ENCODE measurements at regions not wholly inside any gene's neighbourhood (a gene's known extent, or its start where the extent isn't known, plus 50 kb on each side); places are given as distances from the start of the nearest gene placed in this dataset.

DNA sequence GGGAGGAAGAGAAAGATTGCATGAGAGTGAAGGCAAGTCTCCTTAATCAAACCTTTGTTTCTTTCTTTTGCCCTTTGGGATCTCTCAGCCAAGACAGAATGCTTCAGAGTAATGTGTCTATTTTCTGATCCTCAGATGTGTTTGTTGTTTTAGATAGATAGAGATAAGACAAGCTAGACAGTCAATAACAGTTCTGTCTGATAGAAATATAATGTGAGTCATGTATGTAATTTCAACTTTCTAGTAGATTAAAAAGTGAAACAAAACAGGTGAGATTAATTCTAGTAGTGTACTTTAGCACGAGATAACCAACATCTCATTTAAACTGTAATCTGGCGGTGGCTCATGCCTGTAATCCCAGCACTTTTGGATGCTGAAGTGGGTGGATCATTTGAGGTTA, 159.2 kb downstream of the GATA3 start:
- Histone ChIP-seq H2AFZ (ENCODE audit: control insufficient read depth, low read length) (no peak overlapping the region), H3K9me3 (ENCODE audit: control insufficient read depth, low read depth, low read length) (no peaks in the 10 kb centered on the region), H3K9me1 (ENCODE audit: control insufficient read depth, extremely low read depth, insufficient read depth, low read length) (no peaks in the 10 kb centered on the region), H4K20me1 (ENCODE audit: control insufficient read depth, extremely low read depth, insufficient read depth, low read length) (no peaks in the 10 kb centered on the region), H3K4me1 (ENCODE audit: control insufficient read depth, extremely low read depth, insufficient read depth, low read length) (no peaks in the 10 kb centered on the region), H3K4me3 (ENCODE audit: control insufficient read depth in 2 of 3, extremely low read depth in 1 of 3, insufficient read depth in 2 of 3, low read depth in 1 of 3, low read length in 3 of 3) (no peak overlapping the region), H3K27ac (ENCODE audit: control insufficient read depth, insufficient read depth, low read length) (no peak overlapping the region), H3K36me3 (ENCODE audit: control insufficient read depth in 2 of 2, extremely low read depth in 1 of 2, insufficient read depth in 2 of 2, low read length in 2 of 2) (no peaks in the 10 kb centered on the region), H3K4me2 (ENCODE audit: control insufficient read depth, extremely low read depth, insufficient read depth, low read depth, low read length) (no peak overlapping the region), H3K9ac (ENCODE audit: control insufficient read depth, extremely low read depth, insufficient read depth, low read length) (no peak overlapping the region), H3K79me2 (ENCODE audit: control insufficient read depth, insufficient read depth, low read length) (no peaks in the 10 kb centered on the region), H3K27me3 (ENCODE audit: control insufficient read depth, extremely low read depth, insufficient read depth, low read length) (no peaks in the 10 kb centered on the region)
- no peak for FAIRE-seq
- dilution Hi-C loops (cut with MboI; ENCODE audit: extremely low pct_ligation_motif_present, low sequenced_read_pairs): no loop called here
- TF ChIP-seq CTCF (optimal IDR thresholded peaks at IDR 0.05 in 1 of 3, IDR thresholded peaks at IDR 0.05 in 1 of 3, conservative IDR thresholded peaks at IDR 0.05 in 1 of 3; ENCODE audit: extremely low read depth in 1 of 3, insufficient read depth in 2 of 3, low read length in 3 of 3) (no peak), EZH2 (IDR thresholded peaks at IDR 0.05; ENCODE audit: low read length) (no peak)
- DNase-seq (ENCODE audit: low read depth, low spot score): no peak

GRCh38 chr10:8214587-8214986, 160.1 kb downstream of the GATA3 start:
- dilution Hi-C loops (cut with MboI; ENCODE audit: extremely low pct_ligation_motif_present, low sequenced_read_pairs): no loop called here
- no peak overlapping the region for H3K4me2 ChIP-seq (ENCODE audit: control insufficient read depth, extremely low read depth, insufficient read depth, low read depth, low read length)

More at GRCh38 chr10:8214587-8214986, 160.1 kb downstream of the GATA3 start:
- Histone ChIP-seq H3K27ac (ENCODE audit: control insufficient read depth, insufficient read depth, low read length) (no peak overlapping the region), H3K4me3 (ENCODE audit: control insufficient read depth in 2 of 3, extremely low read depth in 1 of 3, insufficient read depth in 2 of 3, low read depth in 1 of 3, low read length in 3 of 3) (no peak overlapping the region), H3K27me3 (ENCODE audit: control insufficient read depth, extremely low read depth, insufficient read depth, low read length) (no peaks in the 10 kb centered on the region), H3K4me1 (ENCODE audit: control insufficient read depth, extremely low read depth, insufficient read depth, low read length) (no peaks in the 10 kb centered on the region), H4K20me1 (ENCODE audit: control insufficient read depth, extremely low read depth, insufficient read depth, low read length) (no peaks in the 10 kb centered on the region), H2AFZ (ENCODE audit: control insufficient read depth, low read length) (no peak overlapping the region), H3K9ac (ENCODE audit: control insufficient read depth, extremely low read depth, insufficient read depth, low read length) (no peak overlapping the region), H3K36me3 (ENCODE audit: control insufficient read depth in 2 of 2, extremely low read depth in 1 of 2, insufficient read depth in 2 of 2, low read length in 2 of 2) (no peaks in the 10 kb centered on the region), H3K79me2 (ENCODE audit: control insufficient read depth, insufficient read depth, low read length) (no peaks in the 10 kb centered on the region), H3K9me1 (ENCODE audit: control insufficient read depth, extremely low read depth, insufficient read depth, low read length) (no peaks in the 10 kb centered on the region), H3K9me3 (ENCODE audit: control insufficient read depth, low read depth, low read length) (no peaks in the 10 kb centered on the region)
- TF ChIP-seq EZH2 (IDR thresholded peaks at IDR 0.05; ENCODE audit: low read length) (no peak), CTCF (optimal IDR thresholded peaks at IDR 0.05 in 1 of 3, IDR thresholded peaks at IDR 0.05 in 1 of 3, conservative IDR thresholded peaks at IDR 0.05 in 1 of 3; ENCODE audit: extremely low read depth in 1 of 3, insufficient read depth in 2 of 3, low read length in 3 of 3) (no peak)
- DNase-seq (ENCODE audit: low read depth, low spot score): no peak
- no peak for FAIRE-seq
